Upper lobe of left lung (tissue), 6 donors: ENCODE measurements at regions not wholly inside any gene's neighbourhood (a gene's known extent, or its start where the extent isn't known, plus 50 kb on each side); places are given as distances from the start of the nearest gene placed in this dataset.

Experiments used
- ATAC-seq, 2 donors: fragments of 200-7000 bp; cut with Tn5 transposase; one replicate each; pipeline ENCODE4 v1.9.1; 2022; ENCODE audit warnings: mild to moderate bottlenecking in 2 of 2, moderate library complexity in 2 of 2; ENCODE audit not compliant: low FRiP score in 2 of 2
- DNase-seq, 2 donors: peaks; one replicate each; pipeline ENCODE4 v3.0.0-alpha.2; 2019 to 2020
- H3K27ac ChIP-seq, 4 donors: fragments of 200-600 bp; sonication (generic); one replicate each; pipeline ENCODE4 v1.5.1; 2016 to 2019
- H3K27me3 ChIP-seq, 4 donors: fragments of 200-600 bp; sonication (generic); one replicate each; pipeline ENCODE4 v1.5.1; 2017 to 2019
- H3K36me3 ChIP-seq, 4 donors: fragments of 200-600 bp; sonication (generic); one replicate each; pipeline ENCODE4 v1.5.1; 2016 to 2019
- H3K4me1 ChIP-seq, 4 donors: fragments of 200-600 bp; sonication (generic); one replicate each; pipeline ENCODE4 v1.5.1; 2018 to 2019
- H3K4me3 ChIP-seq, 4 donors: fragments of 200-600 bp; sonication (generic); one replicate each; pipeline ENCODE4 v1.5.1; 2017 to 2019; ENCODE audit warnings: mild to moderate bottlenecking in 2 of 4, moderate library complexity in 1 of 4
- H3K9me3 ChIP-seq, 4 donors: fragments of 200-600 bp; sonication (generic); one replicate each; pipeline ENCODE4 v1.5.1; 2018 to 2019
- EP300 ChIP-seq, 4 donors: sonication (generic); formaldehyde crosslinking; IDR thresholded peaks; one replicate each; pipeline ENCODE4 v1.5.1; 2017; ENCODE audit warnings: antibody characterized with exemption in 4 of 4, control low read depth in 2 of 4
- POLR2A ChIP-seq, 4 donors: fragments of 450-650 bp; IDR thresholded peaks; one replicate each; pipeline ENCODE4 v1.5.1; 2016 to 2017; ENCODE audit warnings: antibody characterized with exemption in 4 of 4, mild to moderate bottlenecking in 2 of 4
- POLR2AphosphoS5 ChIP-seq, 2 donors: sonication (generic); formaldehyde crosslinking; IDR thresholded peaks; one replicate each; pipeline ENCODE4 v1.5.1; 2017; ENCODE audit warnings: antibody characterized with exemption in 2 of 2
- WGBS, 2 donors: methylation state at CpG; one replicate each; pipeline ENCODE4 v1.1.5; 2017 to 2018; 5-methylcytosine and 5-hydroxymethylcytosine counted together
- TF ChIP-seq, protein P1 (sequence below), 6 experiments: fragments of 450-650 bp in 4 of 6; fragments of 200-600 bp in 2 of 6; sonication (generic) in 2 of 6; IDR thresholded peaks; one replicate each; pipeline ENCODE4 v1.5.1; 2016 to 2019; ENCODE audit warnings: antibody characterized with exemption in 6 of 6
- donor health status: DM: no; HTN: no; CAD: no; lungs with moderate emphysema.
- donor health status: DM: no; HTN: yes; CAD: no; lungs with severe emphysema.

DNA sequence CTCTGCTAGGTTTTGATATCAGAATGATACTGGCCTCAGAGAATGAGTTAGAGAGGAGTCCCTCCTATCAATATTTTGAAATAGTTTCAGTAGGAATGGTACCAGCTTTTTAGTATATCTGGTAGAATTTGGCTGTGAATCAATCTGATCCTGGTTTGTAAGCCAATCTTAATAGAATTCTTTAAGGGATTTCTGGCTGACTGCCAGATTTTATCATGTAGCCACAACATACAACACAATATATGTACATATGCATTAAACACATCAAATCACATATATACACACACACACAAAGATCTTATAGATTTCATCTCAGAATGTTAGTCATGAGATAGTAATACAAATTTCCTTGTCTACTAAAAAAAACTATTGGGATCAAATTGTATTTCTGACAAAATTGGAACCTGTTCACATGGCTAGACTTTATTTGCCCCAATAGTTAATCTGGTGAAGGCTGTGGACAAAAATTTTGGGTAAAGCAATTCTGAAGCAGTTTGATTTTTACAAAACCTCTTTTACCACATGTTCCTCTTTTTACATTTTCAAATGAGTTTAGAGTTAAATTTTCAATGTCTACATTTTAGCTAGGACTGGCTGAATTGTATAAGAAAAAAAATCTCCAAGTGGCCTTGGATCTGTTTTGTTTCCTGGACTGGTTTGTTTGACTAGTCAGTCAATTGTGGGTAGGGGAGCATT is 151.7 kb downstream of the FASLG start:
- ATAC-seq (no peak), DNase-seq (no peak)
- Histone ChIP-seq H3K4me3 (no peak overlapping the region), H3K36me3 (no peaks in the 10 kb centered on the region), H3K27ac (no peak overlapping the region), H3K9me3 (peaks cover 0 to 5% (median 1%) of the 10 kb centered on the region in 4 donors), H3K4me1 (no peaks in the 10 kb centered on the region), H3K27me3 (no peaks in the 10 kb centered on the region)
- TF ChIP-seq, protein P1, sequence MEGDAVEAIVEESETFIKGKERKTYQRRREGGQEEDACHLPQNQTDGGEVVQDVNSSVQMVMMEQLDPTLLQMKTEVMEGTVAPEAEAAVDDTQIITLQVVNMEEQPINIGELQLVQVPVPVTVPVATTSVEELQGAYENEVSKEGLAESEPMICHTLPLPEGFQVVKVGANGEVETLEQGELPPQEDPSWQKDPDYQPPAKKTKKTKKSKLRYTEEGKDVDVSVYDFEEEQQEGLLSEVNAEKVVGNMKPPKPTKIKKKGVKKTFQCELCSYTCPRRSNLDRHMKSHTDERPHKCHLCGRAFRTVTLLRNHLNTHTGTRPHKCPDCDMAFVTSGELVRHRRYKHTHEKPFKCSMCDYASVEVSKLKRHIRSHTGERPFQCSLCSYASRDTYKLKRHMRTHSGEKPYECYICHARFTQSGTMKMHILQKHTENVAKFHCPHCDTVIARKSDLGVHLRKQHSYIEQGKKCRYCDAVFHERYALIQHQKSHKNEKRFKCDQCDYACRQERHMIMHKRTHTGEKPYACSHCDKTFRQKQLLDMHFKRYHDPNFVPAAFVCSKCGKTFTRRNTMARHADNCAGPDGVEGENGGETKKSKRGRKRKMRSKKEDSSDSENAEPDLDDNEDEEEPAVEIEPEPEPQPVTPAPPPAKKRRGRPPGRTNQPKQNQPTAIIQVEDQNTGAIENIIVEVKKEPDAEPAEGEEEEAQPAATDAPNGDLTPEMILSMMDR (IDR thresholded peaks at IDR 0.05) = no peak
- no peak for TF ChIP-seq POLR2AphosphoS5 (IDR thresholded peaks at IDR 0.05)

GRCh38 chr1:172811694-172812093 is 152.8 kb downstream of the FASLG start:
- Histone ChIP-seq H3K4me1 (no peaks in the 10 kb centered on the region), H3K27ac (no peak overlapping the region), H3K27me3 (no peaks in the 10 kb centered on the region), H3K4me3 (no peak overlapping the region), H3K9me3 (peaks cover 0 to 5% (median 1%) of the 10 kb centered on the region in 4 donors), H3K36me3 (no peaks in the 10 kb centered on the region)
- no peak for ATAC-seq
- no peak for TF ChIP-seq POLR2AphosphoS5 (IDR thresholded peaks at IDR 0.05)
- no peak for TF ChIP-seq EP300 (IDR thresholded peaks at IDR 0.05)
- no peak for DNase-seq

GRCh38 chr1:172812118-172812517 is 153.2 kb downstream of the FASLG start:
- TF ChIP-seq EP300 (IDR thresholded peaks at IDR 0.05) (no peak), POLR2A (IDR thresholded peaks at IDR 0.05) (no peak), POLR2AphosphoS5 (IDR thresholded peaks at IDR 0.05) (no peak)
- TF ChIP-seq, protein P1 (IDR thresholded peaks at IDR 0.05) = no peak

GRCh38 chr1:172813330-172813729 is 154.4 kb downstream of the FASLG start:
- no peak overlapping the region for H3K4me3 ChIP-seq
- no peak overlapping the region for H3K27ac ChIP-seq
- H3K4me1 ChIP-seq = no peaks in the 10 kb centered on the region
- no peak for ATAC-seq
- WGBS, 2 donors = 62 to 65% methylated on average over 2 of the region's 2 CpGs
- TF ChIP-seq POLR2A (IDR thresholded peaks at IDR 0.05) (no peak), EP300 (IDR thresholded peaks at IDR 0.05) (no peak), POLR2AphosphoS5 (IDR thresholded peaks at IDR 0.05) (no peak)
- TF ChIP-seq, protein P1 (IDR thresholded peaks at IDR 0.05) = no peak
- no peaks in the 10 kb centered on the region for H3K36me3 ChIP-seq
- no peak for DNase-seq
- no peaks in the 10 kb centered on the region for H3K27me3 ChIP-seq
- H3K9me3 ChIP-seq = peaks cover 0 to 5% (median 1%) of the 10 kb centered on the region in 4 donors

More at GRCh38 chr1:172812118-172812517, 153.2 kb downstream of the FASLG start:
- peaks cover 0 to 5% (median 1%) of the 10 kb centered on the region in 4 donors for H3K9me3 ChIP-seq
- no peaks in the 10 kb centered on the region for H3K4me1 ChIP-seq
- no peak overlapping the region for H3K27ac ChIP-seq
- no peaks in the 10 kb centered on the region for H3K36me3 ChIP-seq
- no peaks in the 10 kb centered on the region for H3K27me3 ChIP-seq
- ATAC-seq (no peak), DNase-seq (no peak)
- no peak overlapping the region for H3K4me3 ChIP-seq

GRCh38 chr1:172814428-172814827 is 155.5 kb downstream of the FASLG start:
- no peak for DNase-seq
- H3K9me3 ChIP-seq = peaks cover 0 to 5% (median 1%) of the 10 kb centered on the region in 4 donors

More at GRCh38 chr1:172814428-172814827, 155.5 kb downstream of the FASLG start:
- H3K27ac ChIP-seq = peak overlapping the region in 1 of 4 donors; percentile 35
- ATAC-seq = no peak
- H3K36me3 ChIP-seq = no peaks in the 10 kb centered on the region
- no peaks in the 10 kb centered on the region for H3K27me3 ChIP-seq
- peaks cover 0 to 4% (median 0%) of the 10 kb centered on the region in 4 donors for H3K4me1 ChIP-seq
- no peak overlapping the region for H3K4me3 ChIP-seq
- TF ChIP-seq POLR2A (IDR thresholded peaks at IDR 0.05) (no peak), POLR2AphosphoS5 (IDR thresholded peaks at IDR 0.05) (no peak), EP300 (IDR thresholded peaks at IDR 0.05) (no peak)
- TF ChIP-seq, protein P1 (IDR thresholded peaks at IDR 0.05) = no peak
- WGBS, 2 donors = 60 to 100% methylated on average over 1 to 2 of the region's 2 CpGs
